GM23248 (cell line): ENCODE measurements at regions not wholly inside any gene's neighbourhood (a gene's known extent, or its start where the extent isn't known, plus 50 kb on each side); places are given as distances from the start of the nearest gene placed in this dataset.

Experiments used
- EZH2 ChIP-seq: fragments of 200-600 bp; sonication (generic); IDR thresholded peaks from 2 replicates; pipeline ENCODE4 v1.6.1; 2018; ENCODE audit warnings: antibody characterized with exemption, mild to moderate bottlenecking; ENCODE audit not compliant: insufficient read depth, poor library complexity, severe bottlenecking
- EZH2phosphoT487 ChIP-seq: fragments of 200-600 bp; sonication (generic); IDR thresholded peaks from 2 replicates; pipeline ENCODE4 v1.6.1; 2018; ENCODE audit warnings: antibody characterized with exemption, moderate library complexity, mild to moderate bottlenecking, low read depth; ENCODE audit not compliant: insufficient read depth

GRCh38 chr11:82174610-82175009, 559.1 kb downstream of the FAM181B start:
- TF ChIP-seq EZH2phosphoT487 (no peak), EZH2 (no peak)
